NT2/D1 (cell line): ENCODE measurements at regions not wholly inside any gene's neighbourhood (a gene's known extent, or its start where the extent isn't known, plus 50 kb on each side); places are given as distances from the start of the nearest gene placed in this dataset.

Experiments
- SUZ12 ChIP-seq: IDR thresholded peaks from 2 replicates; pipeline ENCODE4 v1.6.1; 2011; ENCODE audit not compliant: insufficient read length, insufficient read depth; ENCODE audit errors: extremely low read depth
- YY1 ChIP-seq: IDR thresholded peaks from 2 replicates; pipeline ENCODE4 v1.6.1; 2011; ENCODE audit not compliant: insufficient read length, insufficient read depth

DNA sequence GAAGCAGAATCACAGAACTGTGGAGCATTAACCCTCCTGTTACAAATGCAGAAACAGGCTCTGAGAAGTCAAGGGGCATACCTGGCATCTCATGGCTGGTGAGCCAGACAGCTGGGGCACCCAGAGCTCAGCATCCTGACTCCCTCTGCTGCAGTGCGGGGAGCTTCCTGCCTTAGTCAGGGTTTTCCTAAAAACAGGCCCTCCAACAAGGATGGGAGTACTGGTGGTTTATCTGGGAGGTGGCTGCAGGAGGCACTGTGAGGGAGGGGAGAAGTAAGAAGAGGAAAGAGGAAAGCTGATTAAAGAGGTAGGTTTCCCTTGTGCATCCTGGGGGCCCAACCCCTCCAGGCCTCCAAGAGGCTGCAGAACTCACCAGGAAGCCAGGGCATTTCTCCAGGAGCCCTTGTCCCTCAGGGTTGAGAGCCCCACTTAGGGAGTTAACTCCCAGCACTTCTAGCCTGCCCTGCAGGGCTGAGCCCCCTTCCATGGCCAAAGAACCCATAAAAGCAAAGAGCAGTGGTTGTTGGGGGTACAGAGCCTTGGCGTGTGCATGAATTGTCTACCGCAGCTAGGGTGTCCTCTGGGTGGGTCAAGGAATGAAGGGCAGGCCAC is 261.5 kb upstream of the RPL38 start:
- TF ChIP-seq YY1, result no peak
- no peak for TF ChIP-seq SUZ12
